Panc1 (cell line): ENCODE measurements at regions not wholly inside any gene's neighbourhood (a gene's known extent, or its start where the extent isn't known, plus 50 kb on each side); places are given as distances from the start of the nearest gene placed in this dataset.

Source experiments
- POLR2AphosphoS5 ChIP-seq: IDR thresholded peaks from 2 replicates; pipeline ENCODE4 v1.6.1; 2012; ENCODE audit warnings: mild to moderate bottlenecking, low read depth, low read length, moderate library complexity
- SIN3A ChIP-seq: IDR thresholded peaks from 2 replicates; pipeline ENCODE4 v1.6.1; 2012; ENCODE audit warnings: low read depth, mild to moderate bottlenecking, low read length, moderate library complexity, borderline replicate concordance; ENCODE audit not compliant: insufficient read depth
- TCF7L2 ChIP-seq: IDR thresholded peaks from 2 replicates; pipeline ENCODE4 v1.6.1; 2011; ENCODE audit warnings: mild to moderate bottlenecking, low read depth, low read length, inconsistent platforms
- TF ChIP-seq, protein P1 (sequence below): fragments of 450-650 bp; IDR thresholded peaks from 2 replicates; pipeline ENCODE4 v1.5.1; 2017; ENCODE audit warnings: mild to moderate bottlenecking
- TF ChIP-seq, protein P2 (sequence below), 2 experiments: IDR thresholded peaks; 2 replicates each; pipeline ENCODE4 v1.6.1; 2011 to 2012; ENCODE audit warnings: low read depth in 2 of 2, control low read depth in 1 of 2, low read length in 1 of 2, mild to moderate bottlenecking in 1 of 2, moderate library complexity in 1 of 2; ENCODE audit not compliant: insufficient read depth in 1 of 2

DNA sequence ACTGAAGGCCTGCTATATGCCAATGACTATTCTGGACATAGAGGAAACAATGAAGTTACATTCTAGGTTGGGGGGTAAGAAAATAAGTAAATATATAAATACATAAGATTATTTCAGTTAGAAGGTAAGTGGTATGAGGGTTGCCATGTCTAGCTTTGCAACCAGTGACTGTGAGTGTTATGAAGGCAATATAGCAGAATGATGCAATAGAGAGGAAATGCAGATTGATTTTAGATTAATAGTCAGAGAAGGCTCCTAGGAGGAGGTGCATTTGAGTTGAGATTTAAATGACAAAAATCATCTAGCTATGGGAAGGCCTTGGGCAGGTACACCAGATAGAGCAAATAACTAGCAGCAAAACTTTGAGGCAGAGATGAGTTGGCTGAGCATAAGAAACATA, 243.2 kb downstream of the FBXO8 start:
- TF ChIP-seq, protein P1, sequence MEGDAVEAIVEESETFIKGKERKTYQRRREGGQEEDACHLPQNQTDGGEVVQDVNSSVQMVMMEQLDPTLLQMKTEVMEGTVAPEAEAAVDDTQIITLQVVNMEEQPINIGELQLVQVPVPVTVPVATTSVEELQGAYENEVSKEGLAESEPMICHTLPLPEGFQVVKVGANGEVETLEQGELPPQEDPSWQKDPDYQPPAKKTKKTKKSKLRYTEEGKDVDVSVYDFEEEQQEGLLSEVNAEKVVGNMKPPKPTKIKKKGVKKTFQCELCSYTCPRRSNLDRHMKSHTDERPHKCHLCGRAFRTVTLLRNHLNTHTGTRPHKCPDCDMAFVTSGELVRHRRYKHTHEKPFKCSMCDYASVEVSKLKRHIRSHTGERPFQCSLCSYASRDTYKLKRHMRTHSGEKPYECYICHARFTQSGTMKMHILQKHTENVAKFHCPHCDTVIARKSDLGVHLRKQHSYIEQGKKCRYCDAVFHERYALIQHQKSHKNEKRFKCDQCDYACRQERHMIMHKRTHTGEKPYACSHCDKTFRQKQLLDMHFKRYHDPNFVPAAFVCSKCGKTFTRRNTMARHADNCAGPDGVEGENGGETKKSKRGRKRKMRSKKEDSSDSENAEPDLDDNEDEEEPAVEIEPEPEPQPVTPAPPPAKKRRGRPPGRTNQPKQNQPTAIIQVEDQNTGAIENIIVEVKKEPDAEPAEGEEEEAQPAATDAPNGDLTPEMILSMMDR = no peak
- TF ChIP-seq, protein P2, sequence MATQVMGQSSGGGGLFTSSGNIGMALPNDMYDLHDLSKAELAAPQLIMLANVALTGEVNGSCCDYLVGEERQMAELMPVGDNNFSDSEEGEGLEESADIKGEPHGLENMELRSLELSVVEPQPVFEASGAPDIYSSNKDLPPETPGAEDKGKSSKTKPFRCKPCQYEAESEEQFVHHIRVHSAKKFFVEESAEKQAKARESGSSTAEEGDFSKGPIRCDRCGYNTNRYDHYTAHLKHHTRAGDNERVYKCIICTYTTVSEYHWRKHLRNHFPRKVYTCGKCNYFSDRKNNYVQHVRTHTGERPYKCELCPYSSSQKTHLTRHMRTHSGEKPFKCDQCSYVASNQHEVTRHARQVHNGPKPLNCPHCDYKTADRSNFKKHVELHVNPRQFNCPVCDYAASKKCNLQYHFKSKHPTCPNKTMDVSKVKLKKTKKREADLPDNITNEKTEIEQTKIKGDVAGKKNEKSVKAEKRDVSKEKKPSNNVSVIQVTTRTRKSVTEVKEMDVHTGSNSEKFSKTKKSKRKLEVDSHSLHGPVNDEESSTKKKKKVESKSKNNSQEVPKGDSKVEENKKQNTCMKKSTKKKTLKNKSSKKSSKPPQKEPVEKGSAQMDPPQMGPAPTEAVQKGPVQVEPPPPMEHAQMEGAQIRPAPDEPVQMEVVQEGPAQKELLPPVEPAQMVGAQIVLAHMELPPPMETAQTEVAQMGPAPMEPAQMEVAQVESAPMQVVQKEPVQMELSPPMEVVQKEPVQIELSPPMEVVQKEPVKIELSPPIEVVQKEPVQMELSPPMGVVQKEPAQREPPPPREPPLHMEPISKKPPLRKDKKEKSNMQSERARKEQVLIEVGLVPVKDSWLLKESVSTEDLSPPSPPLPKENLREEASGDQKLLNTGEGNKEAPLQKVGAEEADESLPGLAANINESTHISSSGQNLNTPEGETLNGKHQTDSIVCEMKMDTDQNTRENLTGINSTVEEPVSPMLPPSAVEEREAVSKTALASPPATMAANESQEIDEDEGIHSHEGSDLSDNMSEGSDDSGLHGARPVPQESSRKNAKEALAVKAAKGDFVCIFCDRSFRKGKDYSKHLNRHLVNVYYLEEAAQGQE (IDR thresholded peaks at IDR 0.05; ENCODE audit: insufficient read depth in 1 of 2, low read depth in 2 of 2, low read length in 1 of 2) = no peak
- no peak for TF ChIP-seq POLR2AphosphoS5
- TF ChIP-seq SIN3A = no peak
- TF ChIP-seq TCF7L2 = no peak
